ENCODE measurements at regions not wholly inside any gene's neighbourhood (a gene's known extent, or its start where the extent isn't known, plus 50 kb on each side); places are given as distances from the start of the nearest gene placed in this dataset.

- H3K4me3 ChIP-seq, result no peak overlapping the region
- WGBS, 10 experiments, result 9 to 100% (median 66%) methylated on average over 1 to 3 of the region's 3 CpGs; no CpG with 5 or more reads in 2 of the 10 experiments
- in situ Hi-C loops (cut with MboI; ENCODE audit: low pct_unique_long_range_greater_than_20kb in 2 of 9, low sequenced_read_pairs in 9 of 9, unreplicated experiment in 9 of 9), result loop anchor here in 1 of 9 experiments (25.0 kb wide), 1 partner anchor 991 kb away; no protein-coding TSS in a partner anchor
- H3K27ac ChIP-seq, result no peak overlapping the region
- peaks cover 4 to 8% of the 10 kb centered on the region in 2 donors for H3K4me1 ChIP-seq (replicated peaks in 1 of 2)
- peak in 1 of 8 experiments; percentile 11 for ATAC-seq (replicated peaks in 6 of 8)
Observed at GRCh38 chr6:12578751-12579150, 137.8 kb upstream of the PHACTR1 start.

DNA sequence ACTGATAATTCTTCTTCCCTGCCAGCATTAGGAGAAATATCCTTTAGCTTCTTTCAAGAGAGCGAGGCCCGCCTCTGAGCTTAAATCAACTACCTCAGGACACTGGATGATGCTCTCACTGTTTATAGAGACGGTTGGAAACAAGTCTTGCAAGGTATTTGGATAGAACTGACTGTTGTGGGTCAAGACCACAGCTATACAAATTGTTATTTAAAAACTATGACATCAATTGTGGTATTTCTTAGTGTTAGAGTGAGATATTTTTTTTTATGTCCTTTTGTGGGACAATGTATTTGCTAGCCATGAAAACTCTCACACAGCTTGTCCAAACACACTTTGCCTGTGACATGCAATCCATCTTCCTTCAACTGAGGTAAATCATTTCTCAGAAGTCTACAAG, 136.3 kb upstream of the PHACTR1 start:
- ATAC-seq (replicated peaks in 6 of 8), result peak in 1 of 8 experiments; percentile 79
- no peak overlapping the region for H3K27ac ChIP-seq
- in situ Hi-C loops (cut with MboI; ENCODE audit: low pct_unique_long_range_greater_than_20kb in 2 of 9, low sequenced_read_pairs in 9 of 9, unreplicated experiment in 9 of 9), result loop anchor here in 1 of 9 experiments (25.0 kb wide), 1 partner anchor 993 kb away; no protein-coding TSS in a partner anchor
- H3K4me1 ChIP-seq (replicated peaks in 1 of 2), result peaks cover 4 to 8% of the 10 kb centered on the region in 2 donors
- H3K4me3 ChIP-seq, result no peak overlapping the region
- WGBS, 10 experiments, result 71 to 100% (median 87%) methylated on average over 2 to 3 of the region's 3 CpGs; no CpG with 5 or more reads in 2 of the 10 experiments

DNA sequence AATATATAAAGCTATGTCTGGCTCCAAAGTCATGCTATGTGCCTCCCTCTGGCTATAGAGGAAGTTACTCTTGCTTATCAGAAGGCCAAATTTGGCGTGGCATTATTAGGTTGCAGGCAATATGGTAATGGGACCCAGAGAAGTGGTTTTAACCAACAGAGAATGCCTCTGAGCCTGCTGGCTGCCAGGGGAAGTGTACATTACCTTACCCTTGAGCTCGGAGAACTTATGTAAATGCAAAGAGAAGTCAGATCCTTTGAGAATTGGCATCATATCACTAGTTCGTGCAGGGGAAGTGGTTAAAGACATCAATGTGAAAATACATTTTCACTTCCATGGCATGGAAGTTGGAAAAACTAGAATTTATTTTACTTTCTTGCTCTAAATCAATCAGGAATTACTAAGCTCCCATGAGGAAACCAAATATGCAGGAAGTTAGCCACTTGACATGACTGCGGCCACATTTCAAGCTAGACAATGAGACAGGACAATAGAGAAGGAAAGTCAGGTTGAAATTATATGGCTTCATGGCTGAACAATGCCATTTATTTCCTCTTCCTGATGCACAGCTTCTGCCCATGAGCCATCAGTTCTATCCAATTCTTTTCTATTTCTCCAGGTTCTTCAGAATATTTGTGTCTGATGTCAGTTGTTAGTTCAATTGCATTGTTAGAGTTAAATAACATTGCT, 134.0 kb upstream of the PHACTR1 start:
- no peak for ATAC-seq (replicated peaks in 6 of 8)
- Histone ChIP-seq H3K4me3 (no peak overlapping the region), H3K27ac (no peak overlapping the region), H3K4me1 (replicated peaks in 1 of 2) (peaks cover 4 to 8% of the 10 kb centered on the region in 2 donors)
- in situ Hi-C loops (cut with MboI; ENCODE audit: low pct_unique_long_range_greater_than_20kb in 2 of 9, low sequenced_read_pairs in 9 of 9, unreplicated experiment in 9 of 9), result loop anchor here in 1 of 9 experiments (25.0 kb wide), 1 partner anchor 995 kb away; no protein-coding TSS in a partner anchor
- WGBS, 10 experiments, result 61 to 100% (median 87%) methylated on average over 1 to 4 of the region's 4 CpGs

GRCh38 chr6:12584631-12585405, 131.7 kb upstream of the PHACTR1 start:
- peaks cover 0 to 8% of the 10 kb centered on the region in 2 donors for H3K4me1 ChIP-seq (replicated peaks in 1 of 2)
- 55 to 90% (median 85%) methylated on average over 2 to 13 of the region's 14 CpGs for WGBS, 10 experiments
- in situ Hi-C loops (cut with MboI; ENCODE audit: low pct_unique_long_range_greater_than_20kb in 2 of 9, low sequenced_read_pairs in 9 of 9, unreplicated experiment in 9 of 9), result loop anchor here in 1 of 9 experiments (25.0 kb wide), 1 partner anchor 998 kb away; no protein-coding TSS in a partner anchor
- no peak overlapping the region for H3K4me3 ChIP-seq
- H3K27ac ChIP-seq, result no peak overlapping the region
- ATAC-seq (replicated peaks in 6 of 8), result peak in 2 of 8 experiments; percentile 16 to 53

DNA sequence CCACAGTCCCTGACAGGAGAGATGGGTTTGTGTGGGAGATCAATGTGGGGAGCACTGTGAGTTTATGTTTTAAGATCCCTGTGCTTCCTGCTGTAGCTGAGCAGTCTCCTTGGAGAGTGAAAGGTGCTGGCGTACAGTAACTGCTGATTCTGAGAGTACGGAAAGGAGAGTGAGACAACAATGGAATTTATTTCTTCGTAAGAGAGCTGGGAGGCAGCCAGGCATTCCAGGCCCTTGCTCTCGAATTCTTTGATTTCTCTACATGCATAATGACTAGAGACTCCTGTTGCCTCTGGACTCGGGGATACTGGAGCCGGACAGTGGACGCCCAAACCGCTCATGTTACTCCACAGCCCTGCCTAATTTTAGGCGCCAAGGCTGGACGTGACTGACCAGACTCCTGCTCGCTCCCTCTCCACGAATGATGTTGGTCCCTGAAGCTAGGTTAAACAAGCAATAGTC, 131.0 kb upstream of the PHACTR1 start:
- H3K27ac ChIP-seq, result no peak overlapping the region
- WGBS, 10 experiments, result 73 to 97% (median 83%) methylated on average over 2 to 11 of the region's 12 CpGs
- peaks cover 0 to 8% of the 10 kb centered on the region in 2 donors for H3K4me1 ChIP-seq (replicated peaks in 1 of 2)
- ATAC-seq (replicated peaks in 6 of 8), result peak in 1 of 8 experiments; percentile 76
- in situ Hi-C loops (cut with MboI; ENCODE audit: low pct_unique_long_range_greater_than_20kb in 2 of 9, low sequenced_read_pairs in 9 of 9, unreplicated experiment in 9 of 9), result loop anchor here in 1 of 9 experiments (25.0 kb wide), 1 partner anchor 998 kb away; no protein-coding TSS in a partner anchor
- no peak overlapping the region for H3K4me3 ChIP-seq

DNA sequence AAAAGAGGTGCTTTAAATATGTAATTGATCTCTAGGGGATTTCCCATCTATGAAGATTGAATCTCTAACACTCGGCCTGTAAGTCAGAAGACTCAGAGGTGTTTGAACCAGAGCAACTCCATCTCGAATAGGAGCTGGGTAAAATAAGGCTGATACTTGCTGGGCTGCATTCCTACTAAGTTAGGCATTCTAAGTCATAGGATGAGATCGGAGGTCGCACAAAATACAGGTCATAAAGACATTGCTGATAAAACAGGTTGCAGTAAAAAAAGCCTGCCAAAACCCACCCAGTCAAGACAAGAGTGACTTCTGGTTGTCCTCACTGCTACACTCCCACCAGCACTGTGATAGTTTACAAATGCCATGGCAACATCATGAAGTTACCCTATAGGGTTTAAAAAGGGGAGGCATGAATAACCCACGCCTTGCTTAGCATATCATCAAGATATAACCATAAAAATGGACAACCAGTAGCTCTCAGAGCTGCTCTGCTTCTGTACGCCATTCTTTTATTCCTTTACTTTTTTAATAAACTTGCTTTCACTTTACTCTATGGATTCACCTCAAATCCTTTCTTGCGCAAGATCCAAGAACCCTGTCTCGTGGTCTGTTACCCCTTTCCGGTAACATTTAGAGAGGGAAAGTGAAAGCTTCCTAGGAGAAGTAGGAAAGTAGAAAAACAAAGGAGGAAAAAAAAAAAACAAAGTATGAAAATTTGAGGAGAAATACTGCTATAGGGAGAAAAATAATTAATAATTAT, 129.7 kb upstream of the PHACTR1 start:
- no peak overlapping the region for H3K4me3 ChIP-seq
- in situ Hi-C loops (cut with MboI; ENCODE audit: low pct_unique_long_range_greater_than_20kb in 2 of 9, low sequenced_read_pairs in 9 of 9, unreplicated experiment in 9 of 9), result loop anchor here in 1 of 9 experiments (25.0 kb wide), 1 partner anchor 1000 kb away; no protein-coding TSS in a partner anchor
- 71 to 100% (median 94%) methylated on average over 4 to 8 of the region's 9 CpGs for WGBS, 10 experiments
- no peak for ATAC-seq (replicated peaks in 6 of 8)
- peaks cover 0 to 8% of the 10 kb centered on the region in 2 donors for H3K4me1 ChIP-seq (replicated peaks in 1 of 2)
- no peak overlapping the region for H3K27ac ChIP-seq

- H3K27ac ChIP-seq, result no peak overlapping the region
- H3K4me3 ChIP-seq, result no peak overlapping the region
- no peak for ATAC-seq (replicated peaks in 6 of 8)
- in situ Hi-C loops (cut with MboI; ENCODE audit: low pct_unique_long_range_greater_than_20kb in 2 of 9, low sequenced_read_pairs in 9 of 9, unreplicated experiment in 9 of 9), result loop anchor here in 1 of 9 experiments (25.0 kb wide), 1 partner anchor 1004 kb away; no protein-coding TSS in a partner anchor
- H3K4me1 ChIP-seq (replicated peaks in 1 of 2), result peaks cover 0 to 6% of the 10 kb centered on the region in 2 donors
- 29 to 80% (median 67%) methylated on average over 1 to 2 of the region's 2 CpGs; no CpG with 5 or more reads in 7 of the 10 experiments for WGBS, 10 experiments
Observed at GRCh38 chr6:12590901-12591300, 125.7 kb upstream of the PHACTR1 start.

GRCh38 chr6:12592634-12593033, 123.9 kb upstream of the PHACTR1 start:
- H3K4me1 ChIP-seq (replicated peaks in 1 of 2), result peaks cover 6 to 10% of the 10 kb centered on the region in 2 donors
- 33 to 89% (median 78%) methylated on average over 1 to 4 of the region's 4 CpGs; no CpG with 5 or more reads in 3 of the 10 experiments for WGBS, 10 experiments
- in situ Hi-C loops (cut with MboI; ENCODE audit: low pct_unique_long_range_greater_than_20kb in 2 of 9, low sequenced_read_pairs in 9 of 9, unreplicated experiment in 9 of 9), result loop anchor here in 1 of 9 experiments (25.0 kb wide), 1 partner anchor 1005 kb away; no protein-coding TSS in a partner anchor
- H3K27ac ChIP-seq, result no peak overlapping the region
- no peak overlapping the region for H3K4me3 ChIP-seq
- ATAC-seq (replicated peaks in 6 of 8), result no peak

- peaks cover 6 to 14% of the 10 kb centered on the region in 2 donors for H3K4me1 ChIP-seq (replicated peaks in 1 of 2)
- H3K4me3 ChIP-seq, result no peak overlapping the region
- no peak for ATAC-seq (replicated peaks in 6 of 8)
- 60 to 90% (median 83%) methylated on average over 1 to 9 of the region's 12 CpGs for WGBS, 10 experiments
- in situ Hi-C loops (cut with MboI; ENCODE audit: low pct_unique_long_range_greater_than_20kb in 2 of 9, low sequenced_read_pairs in 9 of 9, unreplicated experiment in 9 of 9), result loop anchor here in 1 of 9 experiments (25.0 kb wide), 1 partner anchor 1007 kb away; no protein-coding TSS in a partner anchor
- H3K27ac ChIP-seq, result no peak overlapping the region
Observed at GRCh38 chr6:12593771-12594529, 122.6 kb upstream of the PHACTR1 start.

- WGBS, 10 experiments, result 33 to 100% (median 83%) methylated on average over 1 to 3 of the region's 3 CpGs
- Histone ChIP-seq H3K27ac (no peak overlapping the region), H3K4me1 (replicated peaks in 1 of 2) (peaks cover 6 to 14% of the 10 kb centered on the region in 2 donors), H3K4me3 (no peak overlapping the region)
- in situ Hi-C loops (cut with MboI; ENCODE audit: low pct_unique_long_range_greater_than_20kb in 2 of 9, low sequenced_read_pairs in 9 of 9, unreplicated experiment in 9 of 9), result loop anchor here in 1 of 9 experiments (25.0 kb wide), 1 partner anchor 1007 kb away; no protein-coding TSS in a partner anchor
- ATAC-seq (replicated peaks in 6 of 8), result no peak
Observed at GRCh38 chr6:12594530-12594893, 122.1 kb upstream of the PHACTR1 start.

- no peak overlapping the region for H3K4me3 ChIP-seq
- in situ Hi-C loops (cut with MboI; ENCODE audit: low pct_unique_long_range_greater_than_20kb in 2 of 9, low sequenced_read_pairs in 9 of 9, unreplicated experiment in 9 of 9), result loop anchor here in 1 of 9 experiments (25.0 kb wide), 1 partner anchor 1008 kb away; no protein-coding TSS in a partner anchor
- 30 to 85% (median 72%) methylated on average over 6 to 9 of the region's 9 CpGs for WGBS, 10 experiments
- ATAC-seq (replicated peaks in 6 of 8), result peak in 3 of 8 experiments; percentile 7 to 44 (median 27)
- H3K27ac ChIP-seq, result no peak overlapping the region
- peaks cover 6 to 14% of the 10 kb centered on the region in 2 donors for H3K4me1 ChIP-seq (replicated peaks in 1 of 2)
Observed at GRCh38 chr6:12595161-12595811, 121.3 kb upstream of the PHACTR1 start.
